Epithelial cell of esophagus (primary cell): ENCODE measurements at regions not wholly inside any gene's neighbourhood (a gene's known extent, or its start where the extent isn't known, plus 50 kb on each side); places are given as distances from the start of the nearest gene placed in this dataset.
"Not testable (repeated sequence)": the region's sequence is repeated elsewhere in the genome, so short reads cannot be mapped to it uniquely, and the experiment has no call there.

Source experiments
- DNase-seq: peaks from one replicate; pipeline ENCODE4 v3.0.0; 2010; ENCODE audit warnings: low read depth
- H3K4me3 ChIP-seq: 2 replicates; pipeline ENCODE4 v1.5.1; 2011; ENCODE audit warnings: mild to moderate bottlenecking, low read length, control low read depth
- CTCF ChIP-seq: IDR thresholded peaks from 2 replicates; pipeline ENCODE4 v1.5.1; 2011; ENCODE audit warnings: low read depth, mild to moderate bottlenecking, low read length, control low read depth, inconsistent platforms; ENCODE audit not compliant: insufficient read depth; ENCODE audit errors: missing control alignments

DNA sequence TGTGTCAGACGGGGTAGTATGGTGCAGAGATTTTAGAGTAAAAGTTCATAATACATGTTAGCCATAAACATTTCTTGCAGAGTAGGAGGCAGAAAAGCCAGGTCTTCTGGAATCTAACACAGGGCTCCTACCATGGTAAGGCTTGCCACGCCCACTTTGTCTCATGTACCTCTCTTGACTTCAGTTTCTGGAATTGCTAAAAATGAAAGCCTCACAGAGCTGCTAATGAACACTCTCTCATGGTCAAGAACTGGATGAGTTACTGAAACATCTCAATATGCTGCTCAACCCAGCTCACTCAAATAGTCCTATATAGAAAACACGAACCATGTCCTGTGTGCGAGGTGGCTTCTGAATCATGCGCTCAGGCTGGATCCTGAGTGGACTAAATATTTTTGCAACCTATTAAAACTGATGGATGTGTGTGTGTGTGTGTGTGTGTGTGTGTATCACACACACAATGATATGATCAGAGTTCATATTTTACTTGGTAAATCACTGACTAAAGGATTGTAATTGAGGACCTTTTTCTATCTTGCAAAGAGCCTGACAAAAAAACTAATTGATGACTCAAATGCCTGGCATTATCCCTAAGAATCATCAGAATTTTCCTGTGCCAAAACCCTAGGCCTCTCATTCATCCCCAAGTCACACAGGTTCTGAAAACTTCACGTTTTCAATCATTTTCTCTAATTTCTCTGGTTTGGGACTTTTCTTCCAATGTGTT is 1306.6 kb downstream of the XPNPEP1 start:
- no peak for DNase-seq
- H3K4me3 ChIP-seq, result no peak overlapping the region
- TF ChIP-seq CTCF, result no peak

- no peak for TF ChIP-seq CTCF
- no peak for DNase-seq
- H3K4me3 ChIP-seq, result no peak overlapping the region
Observed at GRCh38 chr10:108615576-108616320, 1307.6 kb downstream of the XPNPEP1 start.

DNA sequence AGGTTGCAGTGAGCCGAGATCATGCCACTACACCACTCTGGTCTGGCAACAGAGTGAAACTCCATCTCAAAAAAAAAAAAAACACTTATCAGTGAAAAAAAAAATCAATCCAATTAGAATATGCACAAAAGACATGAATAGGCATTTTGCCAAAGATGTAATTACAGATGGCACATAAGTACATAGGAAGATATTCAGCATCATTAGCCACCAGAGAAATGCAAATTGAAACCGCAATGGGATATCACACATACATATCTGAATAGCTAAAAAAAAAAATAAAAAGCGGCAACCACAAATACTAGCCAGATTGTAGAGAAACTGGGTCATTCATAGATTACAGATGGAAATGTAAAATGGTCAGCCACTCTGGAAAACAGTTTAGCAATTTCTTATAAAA is 1310.8 kb downstream of the XPNPEP1 start:
- no peak for DNase-seq
- no peak overlapping the region for H3K4me3 ChIP-seq
- no peak for TF ChIP-seq CTCF

GRCh38 chr10:108608860-108609259 is 1314.5 kb downstream of the XPNPEP1 start:
- TF ChIP-seq CTCF, result no peak
- no peak for DNase-seq
- H3K4me3 ChIP-seq, result no peak overlapping the region

GRCh38 chr10:108601851-108602250 is 1321.5 kb downstream of the XPNPEP1 start:
- DNase-seq, result peak; percentile 33
- no peak overlapping the region for H3K4me3 ChIP-seq
- TF ChIP-seq CTCF, result no peak

DNA sequence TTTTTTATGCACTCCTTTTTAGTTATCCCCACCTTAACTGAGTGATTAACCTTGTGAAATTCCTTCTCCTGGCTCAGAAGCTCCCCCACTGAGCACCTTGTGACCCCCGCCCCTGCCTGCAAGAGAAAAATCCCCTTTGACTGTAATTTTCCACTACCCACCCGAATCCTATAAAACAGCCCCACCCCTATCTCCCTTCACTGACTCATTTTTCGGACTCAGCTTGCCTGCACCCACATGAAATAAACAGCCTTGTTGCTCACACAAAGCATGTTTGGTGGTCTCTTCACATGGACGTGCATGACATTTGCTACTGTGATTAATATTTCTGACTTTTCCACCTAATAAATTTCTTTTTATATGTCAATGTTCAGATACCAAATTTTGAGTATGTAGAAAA is 1322.8 kb downstream of the XPNPEP1 start:
- DNase-seq, H3K4me3 ChIP-seq: not testable (repeated sequence)

DNA sequence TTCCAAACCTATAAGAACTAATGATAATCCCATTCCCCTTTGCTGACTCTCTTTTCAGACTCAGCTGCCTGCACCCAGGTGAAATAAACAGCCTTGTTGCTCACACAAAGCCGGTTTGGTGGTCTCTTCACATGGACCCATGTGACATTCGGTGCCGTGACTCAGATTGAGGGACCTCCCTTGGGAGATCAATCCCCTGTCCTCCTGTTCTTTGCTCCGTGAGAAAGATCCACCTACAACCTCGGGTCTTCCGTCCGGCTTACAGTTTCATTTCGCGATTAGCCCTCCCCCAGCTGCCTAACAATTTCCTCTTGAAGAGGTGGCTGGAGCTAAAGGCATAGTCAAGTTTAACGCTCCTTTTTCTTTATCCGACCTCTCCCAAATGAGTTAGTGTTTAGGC is 1324.0 kb downstream of the XPNPEP1 start:
- not testable (repeated sequence) for DNase-seq, H3K4me3 ChIP-seq

- no peak overlapping the region for H3K4me3 ChIP-seq
- no peak for TF ChIP-seq CTCF
- DNase-seq, result no peak
Observed at GRCh38 chr10:108598831-108599230, 1324.5 kb downstream of the XPNPEP1 start.
